ENCODE measurements at regions not wholly inside any gene's neighbourhood (a gene's known extent, or its start where the extent isn't known, plus 50 kb on each side); places are given as distances from the start of the nearest gene placed in this dataset.

DNA sequence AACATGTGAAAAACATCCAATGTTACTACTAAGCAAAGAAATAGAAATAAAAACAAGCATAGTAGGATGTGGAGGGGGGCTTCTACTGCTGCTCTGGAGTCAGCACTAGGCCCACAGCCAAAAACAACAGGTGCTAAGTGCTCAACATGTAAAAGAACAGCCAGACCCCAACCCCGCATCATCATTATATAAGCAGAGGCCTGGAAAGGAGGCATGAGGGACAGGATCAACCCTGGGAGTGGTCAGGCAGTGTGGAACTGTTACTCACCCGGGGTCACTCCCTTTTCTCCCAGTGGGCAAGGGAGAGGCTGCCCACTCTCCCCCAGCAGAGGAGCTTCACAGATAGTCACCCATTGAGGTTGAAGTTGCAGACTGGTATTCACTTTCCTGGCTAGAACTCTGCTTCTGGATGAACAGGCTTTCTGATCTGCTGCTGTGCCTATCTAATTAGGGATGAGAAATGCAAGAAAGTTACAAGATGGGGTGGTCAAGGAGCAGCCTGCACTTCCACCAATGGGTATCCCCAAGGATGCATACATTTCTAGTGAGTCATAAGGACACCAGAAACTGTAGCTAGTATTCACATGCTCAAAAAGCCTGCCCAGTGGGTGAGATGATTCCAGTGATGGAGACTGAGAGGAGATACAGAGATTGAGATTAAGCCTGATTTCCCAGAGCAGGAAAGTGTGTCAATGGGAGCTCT, 480.1 kb upstream of the TCF4 start:
- peak in 1 of 2 donors; percentile 62 for ATAC-seq (ENCODE audit: low FRiP score in 2 of 2)
- Histone ChIP-seq H3K27me3 (no peaks in the 10 kb centered on the region), H3K4me1 (no peaks in the 10 kb centered on the region), H3K27ac (no peak overlapping the region), H3K36me3 (no peaks in the 10 kb centered on the region), H3K4me3 (no peak overlapping the region), H3K9me3 (no peaks in the 10 kb centered on the region)
- no peak for DNase-seq
- whole genome bisulfite sequencing, 2 donors = 72 to 88% methylated on average over 2 of the region's 2 CpGs
- TF ChIP-seq, protein P1, sequence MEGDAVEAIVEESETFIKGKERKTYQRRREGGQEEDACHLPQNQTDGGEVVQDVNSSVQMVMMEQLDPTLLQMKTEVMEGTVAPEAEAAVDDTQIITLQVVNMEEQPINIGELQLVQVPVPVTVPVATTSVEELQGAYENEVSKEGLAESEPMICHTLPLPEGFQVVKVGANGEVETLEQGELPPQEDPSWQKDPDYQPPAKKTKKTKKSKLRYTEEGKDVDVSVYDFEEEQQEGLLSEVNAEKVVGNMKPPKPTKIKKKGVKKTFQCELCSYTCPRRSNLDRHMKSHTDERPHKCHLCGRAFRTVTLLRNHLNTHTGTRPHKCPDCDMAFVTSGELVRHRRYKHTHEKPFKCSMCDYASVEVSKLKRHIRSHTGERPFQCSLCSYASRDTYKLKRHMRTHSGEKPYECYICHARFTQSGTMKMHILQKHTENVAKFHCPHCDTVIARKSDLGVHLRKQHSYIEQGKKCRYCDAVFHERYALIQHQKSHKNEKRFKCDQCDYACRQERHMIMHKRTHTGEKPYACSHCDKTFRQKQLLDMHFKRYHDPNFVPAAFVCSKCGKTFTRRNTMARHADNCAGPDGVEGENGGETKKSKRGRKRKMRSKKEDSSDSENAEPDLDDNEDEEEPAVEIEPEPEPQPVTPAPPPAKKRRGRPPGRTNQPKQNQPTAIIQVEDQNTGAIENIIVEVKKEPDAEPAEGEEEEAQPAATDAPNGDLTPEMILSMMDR (IDR thresholded peaks at IDR 0.05) = no peak
- TF ChIP-seq POLR2A (IDR thresholded peaks at IDR 0.05) = no peak
- no peak for TF ChIP-seq EP300 (IDR thresholded peaks at IDR 0.05)
- TF ChIP-seq POLR2AphosphoS5 (IDR thresholded peaks at IDR 0.05) = no peak

DNA sequence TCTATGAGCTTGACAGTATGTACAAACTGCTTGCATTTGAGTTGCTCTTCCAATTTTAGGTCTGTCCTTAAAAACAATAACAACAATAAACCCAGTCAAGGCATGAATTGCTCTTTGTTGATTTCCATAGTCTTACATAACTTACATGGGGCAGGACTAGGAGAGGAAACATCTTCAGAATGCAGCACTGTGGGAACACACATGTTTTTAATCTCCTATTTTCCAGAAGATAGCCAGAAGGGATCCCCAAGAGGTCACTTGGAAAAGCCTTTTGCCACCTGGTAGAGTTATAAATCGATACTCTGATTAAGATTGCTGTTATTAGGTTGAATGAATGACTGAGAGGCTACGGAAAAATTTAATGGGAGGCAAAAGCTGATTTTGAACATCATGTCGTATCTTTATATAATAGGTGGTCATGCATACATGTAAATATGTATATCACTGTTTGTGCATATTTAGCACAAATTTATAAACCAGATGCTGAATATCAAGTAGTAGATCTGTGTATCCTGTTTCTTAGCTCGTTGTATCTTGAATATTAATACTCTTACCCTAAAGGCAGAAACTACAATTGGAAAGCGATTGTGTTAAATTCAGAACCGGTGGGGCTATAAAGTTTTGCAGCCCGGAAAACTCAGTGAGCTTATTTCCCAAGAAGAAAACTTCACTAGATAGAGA, 479.4 kb upstream of the TCF4 start:
- TF ChIP-seq POLR2AphosphoS5 (IDR thresholded peaks at IDR 0.05) = no peak
- TF ChIP-seq, protein P1 (IDR thresholded peaks at IDR 0.05) = no peak
- TF ChIP-seq EP300 (IDR thresholded peaks at IDR 0.05) = no peak
- TF ChIP-seq POLR2A (IDR thresholded peaks at IDR 0.05) = no peak
- Histone ChIP-seq H3K27me3 (no peaks in the 10 kb centered on the region), H3K27ac (no peak overlapping the region), H3K36me3 (no peaks in the 10 kb centered on the region), H3K4me3 (no peak overlapping the region), H3K9me3 (no peaks in the 10 kb centered on the region), H3K4me1 (no peaks in the 10 kb centered on the region)
- WGBS, 2 donors = 86 to 89% methylated on average over 7 of the region's 7 CpGs
- ATAC-seq (ENCODE audit: low FRiP score in 2 of 2) (no peak), DNase-seq (no peak)

DNA sequence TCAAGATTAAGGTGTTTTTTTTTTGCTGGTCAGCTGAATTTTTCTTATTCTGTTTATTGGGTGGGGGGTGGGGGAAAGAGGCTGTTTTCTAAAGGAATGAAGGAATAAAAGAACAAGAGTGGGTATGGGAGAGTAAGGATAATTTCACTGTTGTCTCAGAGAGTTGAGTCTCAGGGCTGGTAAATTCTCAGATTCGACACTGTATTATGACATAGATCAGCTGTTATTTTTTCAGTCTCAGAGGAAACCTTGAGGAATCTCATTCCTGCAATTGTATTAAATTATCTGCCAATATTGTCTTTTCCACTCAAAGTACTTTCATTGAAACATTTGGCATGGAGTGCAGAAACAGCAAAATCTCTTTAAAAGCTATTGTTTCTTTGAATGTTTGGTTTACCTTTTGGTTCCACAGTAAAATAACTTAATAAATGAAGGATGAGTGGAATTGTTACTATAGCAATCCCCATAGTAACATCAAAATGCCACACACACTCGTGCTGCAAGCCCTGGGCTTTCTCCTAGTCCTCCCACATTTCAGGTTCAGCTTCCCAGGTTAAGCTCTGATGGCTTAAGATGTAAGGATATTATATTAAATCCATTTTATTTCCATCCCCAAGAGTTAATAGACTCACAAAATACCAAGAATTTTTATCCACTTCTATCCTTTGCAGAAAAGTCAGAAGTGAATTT, 478.7 kb upstream of the TCF4 start:
- Histone ChIP-seq H3K36me3 (no peaks in the 10 kb centered on the region), H3K9me3 (no peaks in the 10 kb centered on the region), H3K27me3 (no peaks in the 10 kb centered on the region), H3K27ac (no peak overlapping the region), H3K4me3 (no peak overlapping the region), H3K4me1 (no peaks in the 10 kb centered on the region)
- no peak for DNase-seq
- no peak for TF ChIP-seq POLR2A (IDR thresholded peaks at IDR 0.05)
- no peak for TF ChIP-seq POLR2AphosphoS5 (IDR thresholded peaks at IDR 0.05)
- no peak for ATAC-seq (ENCODE audit: low FRiP score in 2 of 2)
- WGBS, 2 donors = 40 to 65% methylated on average over 2 of the region's 2 CpGs

DNA sequence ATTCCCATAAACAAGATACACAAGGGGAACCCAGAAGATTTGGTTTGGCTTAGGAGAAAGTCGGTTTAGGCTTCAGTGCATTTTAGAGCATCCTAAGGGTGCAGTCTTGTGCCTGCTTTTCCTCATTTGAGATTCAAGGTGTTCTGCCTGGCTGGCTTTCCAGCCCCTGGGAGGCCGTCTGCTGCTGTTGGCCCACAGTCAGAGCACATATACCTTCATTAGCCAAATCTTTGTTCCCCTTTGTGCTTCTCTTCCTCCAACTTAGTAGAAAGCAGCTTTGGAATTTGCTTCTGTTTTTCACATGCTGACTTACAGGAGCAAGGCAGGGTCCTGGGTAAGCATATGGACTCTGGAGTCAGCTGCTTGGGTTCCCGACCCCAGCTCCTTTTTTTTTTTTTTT, 477.1 kb upstream of the TCF4 start:
- Histone ChIP-seq H3K27me3 (no peaks in the 10 kb centered on the region), H3K27ac (no peak overlapping the region), H3K4me1 (no peaks in the 10 kb centered on the region), H3K36me3 (no peaks in the 10 kb centered on the region), H3K4me3 (no peak overlapping the region), H3K9me3 (no peaks in the 10 kb centered on the region)
- ATAC-seq (ENCODE audit: low FRiP score in 2 of 2) = no peak
- 90 to 92% methylated on average over 3 of the region's 3 CpGs for WGBS, 2 donors
- TF ChIP-seq POLR2A (IDR thresholded peaks at IDR 0.05) = no peak
- TF ChIP-seq EP300 (IDR thresholded peaks at IDR 0.05) = no peak
- TF ChIP-seq, protein P1 (IDR thresholded peaks at IDR 0.05) = no peak
- TF ChIP-seq POLR2AphosphoS5 (IDR thresholded peaks at IDR 0.05) = no peak
- no peak for DNase-seq

DNA sequence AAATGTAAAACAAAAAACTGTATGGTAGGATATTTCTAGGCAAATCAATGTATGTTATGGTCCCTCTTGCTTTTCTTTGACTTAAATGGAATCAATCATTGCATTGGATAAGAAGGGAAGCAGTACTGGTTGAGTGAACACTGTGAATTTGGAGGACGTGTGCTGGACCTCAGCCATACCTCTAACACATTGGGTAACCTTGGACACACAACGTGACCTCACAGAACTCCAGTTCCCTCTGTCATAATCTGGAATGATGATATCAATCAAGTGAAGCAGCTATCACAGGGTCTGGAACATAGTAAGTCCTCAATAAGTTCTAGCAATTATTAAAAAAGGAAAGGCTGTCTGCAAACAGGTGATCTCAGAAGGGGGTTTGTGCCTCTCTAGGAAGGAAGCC, 474.9 kb upstream of the TCF4 start:
- no peak overlapping the region for H3K4me3 ChIP-seq
- no peaks in the 10 kb centered on the region for H3K27me3 ChIP-seq
- WGBS, 2 donors = 83 to 85% methylated on average over 2 of the region's 2 CpGs
- H3K9me3 ChIP-seq = no peaks in the 10 kb centered on the region
- H3K36me3 ChIP-seq = no peaks in the 10 kb centered on the region
- no peaks in the 10 kb centered on the region for H3K4me1 ChIP-seq
- DNase-seq = no peak
- TF ChIP-seq EP300 (IDR thresholded peaks at IDR 0.05) = no peak
- no peak for TF ChIP-seq POLR2A (IDR thresholded peaks at IDR 0.05)
- TF ChIP-seq, protein P1 (IDR thresholded peaks at IDR 0.05) = no peak
- TF ChIP-seq POLR2AphosphoS5 (IDR thresholded peaks at IDR 0.05) = no peak
- H3K27ac ChIP-seq = no peak overlapping the region
- ATAC-seq (ENCODE audit: low FRiP score in 2 of 2) = no peak
